HS-5 (cell line): ENCODE measurements at regions not wholly inside any gene's neighbourhood (a gene's known extent, or its start where the extent isn't known, plus 50 kb on each side); places are given as distances from the start of the nearest gene placed in this dataset.
"Not testable (repeated sequence)": the region's sequence is repeated elsewhere in the genome, so short reads cannot be mapped to it uniquely, and the experiment has no call there.

Experiments used
- DNase-seq: peaks from one replicate; pipeline ENCODE4 v3.0.0-alpha.2; 2012; ENCODE audit warnings: low read depth

DNA sequence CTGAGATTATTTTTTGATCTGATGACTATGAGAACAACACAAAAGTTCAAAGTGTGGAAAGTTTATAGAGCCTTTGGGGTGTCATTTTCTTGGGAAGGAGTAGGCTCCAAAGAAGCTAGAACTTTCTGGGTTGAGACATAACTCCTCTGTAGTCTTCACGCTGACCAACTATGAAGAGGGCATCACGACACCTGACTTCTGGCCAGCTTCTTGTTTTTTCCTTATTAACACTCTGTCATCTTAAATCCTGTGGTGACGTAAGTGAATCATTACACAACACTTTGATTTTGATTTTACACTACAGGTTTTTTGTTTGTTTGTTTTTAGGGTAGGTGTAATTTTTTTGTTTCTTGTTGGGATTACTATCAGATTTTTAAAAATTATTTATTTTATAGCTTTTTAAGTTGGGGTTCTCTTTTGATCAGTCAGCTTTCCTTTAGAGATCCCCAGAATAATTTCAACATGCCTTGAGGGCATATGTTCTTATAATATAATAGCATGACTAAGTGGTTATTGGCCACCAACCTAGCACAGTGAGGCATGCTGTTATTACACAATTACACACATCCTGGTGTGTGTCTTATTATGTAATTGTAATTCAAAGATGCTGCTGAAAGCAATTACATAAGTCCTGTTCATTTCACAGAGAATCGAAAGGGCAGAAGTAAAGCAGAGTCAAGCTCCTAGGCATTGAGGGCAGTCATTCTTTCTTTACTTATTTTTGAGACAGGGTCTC is 281.6 kb upstream of the NOTCH2NLA start:
- not testable (repeated sequence) for DNase-seq

DNA sequence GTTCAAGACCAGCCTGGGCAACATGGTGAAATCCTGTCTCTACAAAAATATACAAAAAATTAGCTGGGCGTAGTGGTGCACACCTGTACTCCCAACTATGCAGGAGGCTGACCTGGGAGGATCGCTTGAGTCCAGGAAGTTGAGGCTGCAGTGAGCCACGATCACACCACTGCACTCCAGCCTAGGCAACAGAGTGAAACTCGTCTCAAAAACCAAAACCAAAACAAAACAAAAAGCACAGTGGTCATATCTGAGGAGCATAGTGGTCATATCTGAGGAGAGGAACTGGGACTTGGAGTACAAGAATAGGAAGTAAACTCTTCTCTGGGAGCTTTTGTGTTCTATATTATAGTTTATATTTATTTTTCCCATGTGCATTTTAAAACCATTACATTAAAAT is 275.3 kb upstream of the NOTCH2NLA start:
- DNase-seq: not testable (repeated sequence)

DNA sequence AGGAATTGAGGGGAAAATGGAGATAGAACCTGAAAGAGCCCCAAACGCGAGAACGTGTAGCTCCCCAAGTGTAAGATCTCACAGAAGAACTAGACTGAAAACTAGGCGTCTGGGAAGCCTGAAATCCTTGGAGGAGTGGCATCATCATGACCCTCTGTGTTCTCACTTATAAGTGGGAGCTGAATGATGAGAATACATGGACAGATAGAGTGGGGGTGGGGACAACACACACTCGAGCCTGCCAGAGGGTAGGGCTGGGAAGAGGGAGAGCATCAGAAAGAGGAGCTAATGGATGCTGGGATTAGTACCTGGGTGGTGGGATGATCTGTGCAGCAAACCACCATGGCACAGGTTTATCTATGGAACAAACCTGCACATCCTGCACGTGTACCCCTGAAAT is 258.7 kb upstream of the NOTCH2NLA start:
- not testable (repeated sequence) for DNase-seq

DNA sequence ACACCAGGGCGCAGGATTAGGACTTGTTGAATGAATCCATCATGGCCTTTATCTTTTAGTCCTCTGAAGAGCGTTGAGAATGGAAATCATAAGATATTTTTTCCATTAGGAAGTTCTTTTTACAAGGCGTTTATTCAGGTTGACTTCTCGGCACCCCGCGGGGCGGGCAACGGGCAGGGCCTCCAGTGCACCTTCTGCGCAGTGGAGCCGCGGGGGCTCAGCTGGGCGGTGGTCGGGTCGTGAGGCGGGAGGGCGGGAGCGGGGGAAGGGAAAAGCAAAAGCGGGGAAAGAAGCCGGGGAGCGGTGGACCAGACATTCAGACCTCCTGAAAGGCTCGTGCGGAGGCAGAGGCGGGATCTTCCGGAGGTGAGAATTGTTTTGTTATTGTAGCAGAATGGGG is 258.3 kb upstream of the NOTCH2NLA start:
- DNase-seq: not testable (repeated sequence)

- DNase-seq: not testable (repeated sequence)
Observed at GRCh38 chr1:146486300-146487014, 257.6 kb upstream of the NOTCH2NLA start.

DNA sequence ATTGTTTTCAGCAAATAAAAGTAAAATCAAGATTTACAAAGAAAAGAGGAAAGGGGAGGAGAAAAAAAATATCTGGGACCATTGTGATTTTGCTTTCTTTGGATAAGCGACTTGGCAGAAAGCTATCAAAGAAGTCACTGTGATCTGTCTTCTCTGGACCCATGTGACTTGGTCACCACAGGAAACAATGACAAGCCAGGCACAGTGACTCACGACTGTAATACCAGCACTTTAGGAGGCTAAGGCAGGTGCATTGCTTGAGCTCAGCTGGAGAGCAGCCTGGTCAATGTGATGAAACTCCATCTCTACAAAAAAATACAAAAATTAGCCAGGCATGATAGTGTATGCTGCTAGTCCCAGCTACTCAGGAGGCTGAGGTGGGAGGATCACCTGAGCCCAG is 255.4 kb upstream of the NOTCH2NLA start:
- not testable (repeated sequence) for DNase-seq

GRCh38 chr1:146479188-146479587 is 250.4 kb upstream of the NOTCH2NLA start:
- not testable (repeated sequence) for DNase-seq

DNA sequence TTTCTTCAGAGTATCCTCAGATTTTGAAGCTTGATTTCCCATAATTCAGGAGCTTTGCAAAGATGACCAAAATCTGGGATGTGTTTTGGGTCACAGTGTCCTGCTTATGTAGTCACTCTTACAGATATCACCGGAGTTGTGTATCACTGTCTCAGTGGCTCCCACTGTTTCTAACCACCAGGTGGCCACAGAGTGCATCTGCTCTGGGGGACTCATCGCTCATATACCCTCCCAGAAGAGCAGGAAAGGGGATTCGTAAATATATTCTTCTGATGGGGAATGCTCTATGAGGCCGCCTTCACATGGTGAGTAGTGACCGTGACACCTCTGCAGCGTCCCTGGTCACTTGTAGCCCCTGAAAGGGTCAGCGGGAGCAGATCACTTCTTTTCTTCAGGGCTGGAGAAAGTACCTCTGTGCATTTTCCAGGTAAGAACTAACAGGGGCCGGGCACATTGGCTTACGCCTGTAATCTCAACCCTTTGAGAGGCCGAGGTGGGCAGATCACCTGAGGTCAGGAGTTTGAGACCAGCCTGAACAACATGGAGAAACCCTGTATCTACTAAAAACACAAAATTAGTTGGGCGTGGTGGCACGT is 249.4 kb upstream of the NOTCH2NLA start:
- not testable (repeated sequence) for DNase-seq

GRCh38 chr1:146475086-146475485 is 246.3 kb upstream of the NOTCH2NLA start:
- not testable (repeated sequence) for DNase-seq

- not testable (repeated sequence) for DNase-seq
Observed at GRCh38 chr1:146474216-146474615, 245.4 kb upstream of the NOTCH2NLA start.

DNA sequence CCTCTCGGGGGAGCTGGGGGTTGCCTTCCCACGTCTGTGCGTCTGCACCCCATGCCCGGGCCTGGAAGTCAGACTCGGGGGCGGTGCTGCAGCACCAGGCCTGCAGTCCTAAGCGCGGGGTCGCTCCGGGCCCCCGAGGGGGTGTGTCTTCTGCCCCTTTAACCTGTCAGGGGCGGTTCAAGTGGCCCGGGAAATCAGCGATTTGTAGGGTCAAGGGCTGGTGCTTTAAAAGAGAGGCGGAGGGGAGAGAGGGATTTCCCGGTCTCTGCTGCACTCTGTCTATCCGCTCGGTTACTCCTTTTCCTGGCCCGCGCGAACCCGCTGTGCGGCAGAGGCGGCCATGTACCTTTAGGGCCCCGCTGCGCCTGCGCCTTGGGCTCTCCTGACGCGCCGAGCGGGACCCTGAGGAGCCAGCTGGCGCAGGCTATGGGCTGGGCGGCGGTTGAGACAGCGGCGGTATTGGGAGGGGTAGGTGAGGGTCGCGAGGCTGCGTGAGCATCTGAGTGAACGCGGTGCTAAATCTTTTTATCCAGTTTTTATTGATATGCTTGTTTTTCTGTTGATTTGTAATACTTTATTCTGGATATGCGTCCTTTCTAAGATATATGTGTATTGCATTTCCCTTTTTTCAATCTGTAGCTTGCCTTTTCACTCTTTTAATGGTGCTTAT is 243.5 kb upstream of the NOTCH2NLA start:
- DNase-seq: not testable (repeated sequence)

GRCh38 chr1:146459939-146460338 is 231.1 kb upstream of the NOTCH2NLA start:
- DNase-seq: not testable (repeated sequence)

DNA sequence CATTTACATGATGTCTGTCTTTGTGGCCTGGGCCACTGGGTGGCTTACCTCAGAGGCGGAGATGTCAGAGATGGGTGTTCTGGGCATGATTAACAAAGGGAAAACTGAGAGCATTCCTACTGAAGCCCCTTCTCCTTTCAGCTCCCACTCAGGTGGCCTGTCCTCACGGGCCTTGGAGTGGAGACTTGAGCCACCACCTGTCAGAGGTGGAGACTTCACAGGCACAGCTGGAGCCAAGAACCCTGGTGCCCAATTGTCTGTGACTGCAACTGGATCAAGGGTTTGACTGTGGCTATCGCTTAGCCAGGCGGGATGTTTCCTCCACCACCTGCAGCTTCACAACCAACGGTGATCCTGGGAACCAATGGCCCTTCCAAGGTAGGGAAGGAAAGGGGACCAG is 230.5 kb upstream of the NOTCH2NLA start:
- DNase-seq: not testable (repeated sequence)

GRCh38 chr1:146448877-146449246 is 220.0 kb upstream of the NOTCH2NLA start:
- not testable (repeated sequence) for DNase-seq

DNA sequence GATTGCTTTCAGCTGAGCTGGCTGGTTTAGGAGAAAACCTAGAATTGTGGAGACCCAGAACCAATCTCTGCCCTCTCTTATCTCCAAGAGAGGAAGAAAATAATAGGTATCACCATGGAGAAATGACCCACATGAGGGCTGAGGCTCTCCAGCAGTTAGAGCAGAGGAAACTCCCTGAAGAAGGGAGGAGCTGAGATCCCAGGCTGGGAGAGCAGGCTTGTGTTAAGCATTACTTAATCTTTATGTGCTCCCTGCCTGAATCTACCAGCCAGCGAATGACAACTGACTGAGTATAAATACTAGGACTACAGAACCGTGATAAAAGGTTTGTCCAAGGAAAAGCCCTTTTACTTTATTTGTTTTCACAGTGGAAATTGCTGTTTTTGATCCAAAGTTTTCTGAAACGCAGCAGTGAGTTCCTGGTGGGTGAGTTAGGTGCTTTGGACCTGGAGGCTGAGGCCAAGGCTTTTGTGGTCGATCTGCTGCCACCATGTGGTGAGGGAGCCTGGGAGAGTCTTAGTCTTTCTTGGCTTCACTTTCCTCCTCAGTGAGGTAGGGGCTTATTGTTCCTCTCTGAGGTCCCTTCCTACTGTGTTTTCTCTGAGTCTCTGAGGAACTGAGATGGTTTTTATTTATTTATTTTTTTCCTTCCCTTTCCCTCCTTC is 219.5 kb upstream of the NOTCH2NLA start:
- not testable (repeated sequence) for DNase-seq

DNA sequence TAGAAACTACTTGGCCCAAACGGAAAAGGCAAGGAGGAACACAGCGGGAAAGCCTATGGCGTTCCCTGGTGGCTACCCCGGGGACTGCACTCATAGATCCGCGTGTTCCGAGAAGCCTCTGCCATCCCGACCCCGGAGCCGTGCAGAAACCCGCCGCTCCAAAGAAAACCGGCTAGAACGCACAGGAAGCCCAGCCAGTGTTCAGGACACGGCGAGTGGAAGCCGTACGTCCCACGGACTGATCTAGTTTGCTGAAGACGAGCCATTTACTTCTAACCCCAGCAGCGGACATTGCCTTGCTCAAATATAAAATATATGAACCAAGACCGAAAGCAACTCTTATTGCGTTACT is 215.0 kb upstream of the NOTCH2NLA start:
- DNase-seq: peak; percentile 1

- not testable (repeated sequence) for DNase-seq
Observed at GRCh38 chr1:146443088-146443870, 214.5 kb upstream of the NOTCH2NLA start.

DNA sequence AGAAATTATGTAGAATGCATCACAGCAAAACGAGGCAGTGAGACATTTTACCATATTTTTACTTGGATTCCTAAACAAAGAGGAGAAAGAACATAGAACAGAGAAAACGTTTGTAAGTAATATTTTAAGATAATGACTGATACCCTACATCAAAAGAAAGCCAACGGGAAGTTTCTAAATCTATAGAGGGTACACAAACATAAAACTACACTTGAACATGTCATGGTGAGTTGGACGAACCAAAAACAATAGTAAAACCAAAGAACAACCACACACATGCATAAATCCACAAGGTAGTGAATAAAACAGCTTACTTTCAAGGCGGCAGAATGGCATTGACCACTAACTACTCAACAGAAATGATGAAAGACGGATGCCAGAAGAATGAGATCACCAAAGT is 209.7 kb upstream of the NOTCH2NLA start:
- DNase-seq: not testable (repeated sequence)

- peak; percentile 6 for DNase-seq
Observed at GRCh38 chr1:146416642-146417041, 187.8 kb upstream of the NOTCH2NLA start.

- DNase-seq: not testable (repeated sequence)
Observed at GRCh38 chr1:146415017-146415416, 186.2 kb upstream of the NOTCH2NLA start.

- DNase-seq: peak; percentile 24
Observed at GRCh38 chr1:146413911-146414310, 185.1 kb upstream of the NOTCH2NLA start.
